Stimulated activated naive CD8-positive, alpha-beta T cell treated with anti-CD3 and anti-CD28 coated beads, Interleukin-15, Interleukin-2, amounts not matched to agents 100 ng/mL and 50 ng/mL, for 24 hours (primary cell): ENCODE measurements at regions not wholly inside any gene's neighbourhood (a gene's known extent, or its start where the extent isn't known, plus 50 kb on each side); places are given as distances from the start of the nearest gene placed in this dataset.
"Not testable (repeated sequence)": the region's sequence is repeated elsewhere in the genome, so short reads cannot be mapped to it uniquely, and the experiment has no call there.

Experiments used
- H3K27ac Mint-ChIP-seq: one replicate; pipeline ENCODE4 v1.8.0; 2021; ENCODE audit warnings: mild to moderate bottlenecking, mixed read lengths
- H3K27me3 Mint-ChIP-seq: one replicate; pipeline ENCODE4 v1.8.0; 2021; ENCODE audit warnings: mixed read lengths
- H3K36me3 Mint-ChIP-seq: one replicate; pipeline ENCODE4 v1.8.0; 2021; ENCODE audit warnings: low read depth, mixed read lengths
- H3K4me1 Mint-ChIP-seq: one replicate; pipeline ENCODE4 v1.8.0; 2021; ENCODE audit warnings: low read depth, mixed read lengths
- H3K4me3 Mint-ChIP-seq: one replicate; pipeline ENCODE4 v1.8.0; 2021; ENCODE audit warnings: mild to moderate bottlenecking, mixed read lengths
- H3K9me3 Mint-ChIP-seq: one replicate; pipeline ENCODE4 v1.8.0; 2021; ENCODE audit warnings: mixed read lengths

GRCh38 chr2:113355339-113356015, 76.8 kb upstream of the PAX8 start:
- H3K9me3 Mint-ChIP-seq, H3K36me3 Mint-ChIP-seq, H3K27ac Mint-ChIP-seq, H3K4me3 Mint-ChIP-seq: not testable (repeated sequence)
- Mint-ChIP-seq H3K27me3 (peaks cover 14% of the 10 kb centered on the region), H3K4me1 (peaks cover 22% of the 10 kb centered on the region)

DNA sequence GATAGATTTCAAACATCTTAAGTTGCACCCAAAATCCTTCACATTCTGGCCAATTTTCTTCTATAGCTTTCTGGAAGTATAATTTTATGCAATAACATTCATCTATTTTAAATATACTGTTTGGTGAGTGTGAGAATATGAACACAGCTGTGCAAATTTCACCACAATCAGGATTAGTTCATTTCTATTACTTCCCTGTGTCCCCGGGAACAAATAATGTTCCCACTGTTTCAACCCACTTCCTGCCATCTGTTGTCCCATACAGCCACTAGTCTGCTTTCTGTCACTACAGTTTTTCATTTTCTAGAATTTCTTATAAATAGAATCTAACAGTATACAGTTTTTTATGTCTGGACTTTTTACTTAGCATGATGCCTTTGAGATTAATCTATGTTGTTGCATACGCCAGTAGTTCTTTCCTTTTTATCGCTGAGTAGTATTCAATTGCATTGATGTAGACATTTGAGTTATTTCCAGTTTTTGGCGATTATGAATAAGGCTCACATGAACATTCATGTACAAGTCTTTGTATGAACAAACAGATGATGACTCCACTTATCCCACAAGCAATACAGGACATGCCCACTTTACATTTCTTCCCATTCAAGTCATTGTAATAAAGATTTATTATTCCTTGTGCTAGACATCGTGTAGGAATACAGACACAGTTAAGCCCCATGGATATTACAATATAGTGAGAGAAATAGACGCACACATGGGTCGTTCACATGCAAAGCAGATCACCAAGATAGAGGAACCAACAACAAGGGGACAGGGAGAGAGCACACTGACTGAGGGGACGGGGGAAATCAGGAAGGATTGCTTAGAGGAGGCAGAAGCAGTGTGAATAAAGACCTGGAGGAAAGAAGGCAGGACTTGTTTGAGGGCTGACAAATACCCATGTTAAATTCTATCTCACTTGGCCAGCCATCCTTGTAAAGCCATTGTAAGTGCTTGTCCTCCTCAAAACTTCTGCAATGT, 72.9 kb upstream of the PAX8 start:
- no peak overlapping the region for H3K27ac Mint-ChIP-seq
- H3K9me3 Mint-ChIP-seq = no peaks in the 10 kb centered on the region
- H3K4me3 Mint-ChIP-seq = no peak overlapping the region
- no peaks in the 10 kb centered on the region for H3K4me1 Mint-ChIP-seq
- no peaks in the 10 kb centered on the region for H3K36me3 Mint-ChIP-seq
- peaks cover 14% of the 10 kb centered on the region for H3K27me3 Mint-ChIP-seq

- H3K27ac Mint-ChIP-seq, H3K27me3 Mint-ChIP-seq, H3K4me3 Mint-ChIP-seq, H3K4me1 Mint-ChIP-seq, H3K9me3 Mint-ChIP-seq, H3K36me3 Mint-ChIP-seq: not testable (repeated sequence)
Observed at GRCh38 chr2:113343800-113344199, 65.1 kb upstream of the PAX8 start.

DNA sequence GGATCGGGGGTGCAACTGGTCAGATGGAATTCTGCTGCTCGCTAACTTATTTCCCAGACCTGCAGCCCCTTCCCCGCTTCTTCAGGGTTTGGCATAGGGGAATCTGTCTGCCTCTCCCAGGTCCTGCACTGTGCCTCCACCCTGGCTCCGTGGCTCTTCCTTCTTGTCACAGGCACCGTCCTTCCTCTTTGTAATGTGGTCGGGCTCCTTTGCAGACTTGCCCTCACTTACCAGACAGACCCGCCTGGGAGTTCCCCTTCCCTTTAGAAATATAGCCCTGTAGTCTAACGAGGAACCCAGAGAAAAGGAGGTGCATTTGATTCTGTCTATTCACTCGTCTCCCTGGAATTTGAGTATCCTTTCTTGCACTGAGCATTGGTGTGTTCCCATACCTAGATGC, 63.9 kb upstream of the PAX8 start:
- H3K27me3 Mint-ChIP-seq = peaks cover 5% of the 10 kb centered on the region
- H3K9me3 Mint-ChIP-seq = no peaks in the 10 kb centered on the region
- no peak overlapping the region for H3K4me3 Mint-ChIP-seq
- peaks cover 6% of the 10 kb centered on the region for H3K4me1 Mint-ChIP-seq
- no peak overlapping the region for H3K27ac Mint-ChIP-seq
- H3K36me3 Mint-ChIP-seq = no peaks in the 10 kb centered on the region

DNA sequence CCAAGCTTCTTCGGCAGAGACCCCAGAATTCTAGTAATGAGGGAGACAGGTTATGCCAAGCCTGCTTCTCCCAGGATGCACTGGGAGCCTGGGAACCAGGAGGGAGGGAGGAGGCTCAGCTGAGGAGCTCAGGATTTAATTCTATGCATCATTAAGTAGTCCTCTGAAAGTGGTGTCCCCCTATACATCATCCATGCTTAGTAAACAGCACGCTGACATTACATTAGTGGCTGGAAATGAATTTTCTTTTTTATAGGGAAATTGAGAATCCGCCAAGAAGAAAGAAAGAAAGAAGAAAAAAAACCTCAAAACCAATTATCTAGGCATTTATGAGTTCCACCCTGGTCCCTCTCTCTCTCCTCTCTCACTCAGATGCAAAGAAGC, 63.1 kb upstream of the PAX8 start:
- not testable (repeated sequence) for H3K36me3 Mint-ChIP-seq, H3K27ac Mint-ChIP-seq, H3K4me3 Mint-ChIP-seq, H3K4me1 Mint-ChIP-seq, H3K9me3 Mint-ChIP-seq, H3K27me3 Mint-ChIP-seq

- no peak overlapping the region for H3K4me3 Mint-ChIP-seq
- H3K9me3 Mint-ChIP-seq = no peaks in the 10 kb centered on the region
- H3K4me1 Mint-ChIP-seq = peaks cover 6% of the 10 kb centered on the region
- H3K27me3 Mint-ChIP-seq = peaks cover 5% of the 10 kb centered on the region
- H3K27ac Mint-ChIP-seq = no peak overlapping the region
- H3K36me3 Mint-ChIP-seq = no peaks in the 10 kb centered on the region
Observed at GRCh38 chr2:113341191-113341869, 62.6 kb upstream of the PAX8 start.

- Mint-ChIP-seq H3K36me3 (no peaks in the 10 kb centered on the region), H3K27ac (no peak overlapping the region)
Observed at GRCh38 chr2:113337809-113338208, 59.1 kb upstream of the PAX8 start.

GRCh38 chr2:113336040-113336439, 57.3 kb upstream of the PAX8 start:
- H3K9me3 Mint-ChIP-seq, H3K4me1 Mint-ChIP-seq, H3K36me3 Mint-ChIP-seq, H3K4me3 Mint-ChIP-seq, H3K27me3 Mint-ChIP-seq, H3K27ac Mint-ChIP-seq: not testable (repeated sequence)

More at GRCh38 chr2:113337809-113338208, 59.1 kb upstream of the PAX8 start:
- Mint-ChIP-seq H3K27me3 (peaks cover 3% of the 10 kb centered on the region), H3K9me3 (no peaks in the 10 kb centered on the region), H3K4me3 (no peak overlapping the region), H3K4me1 (peaks cover 4% of the 10 kb centered on the region)

DNA sequence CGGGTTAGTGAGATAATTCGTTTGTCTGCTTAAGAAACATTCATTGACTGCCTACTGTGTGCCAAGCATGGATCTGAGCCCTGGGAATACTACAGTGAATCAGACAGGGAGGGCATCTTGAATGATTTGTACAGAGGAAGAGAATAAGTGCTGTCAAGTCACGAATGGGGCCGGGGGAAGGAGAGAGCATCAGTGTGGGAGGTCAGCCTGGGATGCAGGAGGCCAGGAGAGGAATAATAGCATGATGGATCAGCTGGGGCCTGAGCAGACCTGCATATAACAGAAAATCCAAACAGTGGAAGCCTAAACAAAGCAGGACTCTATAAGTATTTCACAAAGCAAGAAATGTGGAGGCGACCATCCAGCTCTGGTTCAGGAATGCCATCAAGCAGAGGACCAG, 55.4 kb upstream of the PAX8 start:
- Mint-ChIP-seq H3K4me1 (peaks cover 12% of the 10 kb centered on the region), H3K27me3 (no peaks in the 10 kb centered on the region), H3K27ac (no peak overlapping the region), H3K9me3 (no peaks in the 10 kb centered on the region), H3K36me3 (no peaks in the 10 kb centered on the region), H3K4me3 (no peak overlapping the region)

- H3K4me1 Mint-ChIP-seq = peaks cover 15% of the 10 kb centered on the region
- not testable (repeated sequence) for H3K4me3 Mint-ChIP-seq, H3K36me3 Mint-ChIP-seq, H3K9me3 Mint-ChIP-seq, H3K27me3 Mint-ChIP-seq, H3K27ac Mint-ChIP-seq
Observed at GRCh38 chr2:113333735-113334134, 55.0 kb upstream of the PAX8 start.

- Mint-ChIP-seq H3K27ac (peak overlapping the region; percentile 60), H3K4me1 (peaks cover 23% of the 10 kb centered on the region)
- not testable (repeated sequence) for H3K27me3 Mint-ChIP-seq, H3K4me3 Mint-ChIP-seq, H3K9me3 Mint-ChIP-seq, H3K36me3 Mint-ChIP-seq
Observed at GRCh38 chr2:113330060-113330767, 51.5 kb upstream of the PAX8 start.

GRCh38 chr2:113328973-113329372, 50.3 kb upstream of the PAX8 start:
- not testable (repeated sequence) for H3K27me3 Mint-ChIP-seq, H3K27ac Mint-ChIP-seq, H3K4me3 Mint-ChIP-seq, H3K36me3 Mint-ChIP-seq, H3K9me3 Mint-ChIP-seq
- peaks cover 31% of the 10 kb centered on the region for H3K4me1 Mint-ChIP-seq

DNA sequence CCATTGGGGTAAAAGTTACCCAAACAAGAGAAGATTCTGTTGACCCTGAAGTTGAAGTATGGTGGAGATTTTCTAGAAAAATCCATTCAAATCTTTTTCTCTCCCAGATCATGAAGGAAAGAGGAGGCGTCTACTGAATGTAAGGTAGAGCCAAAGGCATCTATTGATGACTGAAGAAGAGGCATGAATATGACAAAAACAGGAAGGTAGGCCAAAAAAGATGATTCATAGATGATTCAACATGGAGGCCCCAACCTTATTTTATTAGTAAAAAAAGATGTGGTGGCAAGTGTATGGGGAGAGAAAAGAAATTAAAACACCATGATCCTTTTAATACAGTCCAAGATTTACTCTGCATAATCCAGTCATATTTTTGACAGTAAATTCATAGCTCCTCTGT, 49.9 kb upstream of the PAX8 start:
- H3K36me3 Mint-ChIP-seq, H3K27me3 Mint-ChIP-seq, H3K4me3 Mint-ChIP-seq, H3K9me3 Mint-ChIP-seq, H3K27ac Mint-ChIP-seq: not testable (repeated sequence)
- H3K4me1 Mint-ChIP-seq = peaks cover 31% of the 10 kb centered on the region
